Esophagus mucosa (tissue), 1 donor: ENCODE measurements at regions not wholly inside any gene's neighbourhood (a gene's known extent, or its start where the extent isn't known, plus 50 kb on each side); places are given as distances from the start of the nearest gene placed in this dataset.

Experiments
- ATAC-seq: fragments of 200-7000 bp; cut with Tn5 transposase; one replicate; pipeline ENCODE4 v1.9.1; 2020
- donor health status: DM: yes; HTN: yes; CAD: no.

- peak; percentile 11 for ATAC-seq
Measured at GRCh38 chr16:11476676-11477075, 110.0 kb downstream of the LITAF start.

GRCh38 chr16:11478431-11479119 is 108.1 kb downstream of the LITAF start:
- ATAC-seq, result no peak

GRCh38 chr16:11479916-11480315 is 106.8 kb downstream of the LITAF start:
- ATAC-seq, result no peak

- ATAC-seq, result no peak
Measured at GRCh38 chr16:11480634-11481033, 106.1 kb downstream of the LITAF start.

DNA sequence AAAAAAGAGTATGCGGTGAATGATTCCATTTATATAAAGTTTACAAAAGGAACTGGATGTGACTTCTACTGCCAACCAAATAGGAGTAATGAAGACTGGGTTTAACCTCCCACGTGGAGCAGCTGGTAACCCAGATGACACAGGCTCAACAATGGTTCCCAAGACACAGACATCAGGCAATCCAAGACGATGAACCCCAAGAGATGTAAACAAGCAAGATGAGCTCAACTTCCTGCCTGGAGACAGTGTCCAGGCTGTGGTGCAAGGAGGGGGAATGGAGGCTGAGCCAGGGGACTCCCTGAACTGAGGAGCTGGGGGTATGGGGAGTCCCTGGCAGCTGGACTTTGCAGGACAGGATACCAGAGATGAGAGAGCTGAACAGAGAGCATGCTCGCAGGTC is 104.7 kb downstream of the LITAF start:
- no peak for ATAC-seq

DNA sequence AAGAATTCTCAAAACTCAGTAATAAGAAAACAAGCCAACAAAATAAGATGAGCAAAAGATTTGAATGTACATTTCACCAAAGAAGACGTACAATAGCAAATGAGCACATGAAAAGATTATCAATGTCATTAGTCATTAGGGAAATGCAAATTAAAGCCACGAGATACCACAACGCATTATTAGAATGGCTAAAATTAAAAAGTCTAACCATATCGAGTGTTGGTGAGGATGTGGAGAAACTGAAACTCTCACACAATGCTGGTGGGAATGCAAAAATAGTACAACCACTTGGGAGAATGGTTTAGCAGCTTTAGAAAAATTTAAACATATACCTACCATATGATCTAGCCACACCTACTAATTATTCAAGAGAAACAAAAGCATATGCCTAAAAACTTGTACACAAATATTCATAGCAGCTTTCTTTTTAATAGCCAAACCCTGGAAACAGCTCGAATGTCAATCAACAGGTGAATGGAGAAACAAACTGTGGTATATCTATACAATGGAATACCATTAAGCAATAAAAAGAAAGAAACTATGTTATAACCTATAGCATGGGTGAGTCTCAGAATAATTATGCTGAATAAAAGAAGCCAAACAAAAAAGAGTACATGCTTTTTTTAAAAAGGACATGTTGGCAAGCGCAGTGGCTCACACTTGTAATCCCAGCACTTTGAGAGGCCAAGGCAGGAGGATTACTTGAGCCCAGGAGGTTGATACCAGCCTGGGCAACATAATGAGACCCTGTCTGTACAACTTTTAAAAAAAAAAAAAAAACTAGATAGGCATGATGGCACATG is 103.6 kb downstream of the LITAF start:
- no peak for ATAC-seq

DNA sequence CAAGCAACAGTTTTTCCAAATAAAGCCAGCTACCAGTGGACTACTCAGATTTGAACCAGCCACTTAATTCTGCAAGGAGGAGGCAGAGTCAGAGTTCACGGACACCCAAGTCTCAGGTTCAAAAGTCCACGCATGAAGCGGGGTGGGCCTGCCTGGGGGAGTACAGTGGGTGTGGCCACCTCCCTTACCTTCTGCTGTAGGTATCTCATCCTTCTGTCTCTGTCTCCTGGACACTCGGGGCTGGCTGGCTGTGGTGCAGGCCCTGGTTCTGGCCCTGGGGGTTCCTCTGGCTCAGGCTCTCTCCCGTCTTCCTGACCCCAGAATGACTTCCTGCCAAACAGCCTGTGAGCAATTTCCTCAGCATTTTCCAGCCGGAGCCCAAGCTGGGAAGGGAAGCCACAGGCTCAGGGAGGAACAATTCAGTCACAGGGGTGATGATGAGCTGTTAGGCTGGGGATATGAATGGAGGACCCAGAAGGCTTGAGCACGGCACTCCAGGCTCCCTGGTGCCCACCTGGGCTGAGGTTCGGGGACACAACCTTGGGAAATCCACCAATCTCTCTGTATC is 101.9 kb downstream of the LITAF start:
- ATAC-seq, result peak; percentile 16

DNA sequence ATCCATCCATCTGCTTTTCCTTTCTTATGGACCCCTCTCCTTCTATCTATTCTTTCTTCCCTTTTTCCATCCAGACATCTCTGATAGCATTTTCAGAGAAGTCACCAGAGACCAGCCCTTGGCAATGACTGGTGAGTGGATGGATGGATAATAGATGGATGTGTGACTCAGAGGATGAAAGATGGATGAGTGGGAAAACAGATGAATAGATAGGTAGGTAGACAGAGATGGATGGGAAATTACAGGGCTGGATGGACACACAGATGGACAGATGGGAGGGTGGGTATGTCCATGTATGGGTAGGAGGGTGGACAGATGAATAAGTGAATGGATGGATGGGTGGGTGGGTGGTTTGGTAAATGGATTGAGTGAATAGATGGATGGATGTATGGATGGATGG is 101.0 kb downstream of the LITAF start:
- ATAC-seq, result no peak

- ATAC-seq, result no peak
Measured at GRCh38 chr16:11487289-11487688, 99.4 kb downstream of the LITAF start.

DNA sequence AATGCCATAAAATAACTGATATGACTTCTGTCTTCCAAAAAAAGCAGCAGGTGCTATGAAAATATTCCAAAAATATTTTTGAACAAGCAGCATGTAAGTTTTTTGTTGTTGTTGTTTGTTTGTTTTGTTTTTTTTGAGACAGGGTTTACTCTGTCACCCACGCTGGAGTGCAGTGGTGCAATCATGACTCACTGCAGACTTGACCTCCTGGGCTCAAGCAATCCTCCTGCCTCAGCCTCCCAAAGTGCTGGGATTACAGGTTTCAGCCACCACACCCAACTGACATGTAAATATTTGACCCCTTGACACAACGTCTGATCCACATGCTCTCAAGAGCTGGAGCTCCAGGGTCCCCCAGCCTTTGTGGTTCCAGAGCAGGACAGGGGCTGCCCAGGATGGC is 98.4 kb downstream of the LITAF start:
- no peak for ATAC-seq

DNA sequence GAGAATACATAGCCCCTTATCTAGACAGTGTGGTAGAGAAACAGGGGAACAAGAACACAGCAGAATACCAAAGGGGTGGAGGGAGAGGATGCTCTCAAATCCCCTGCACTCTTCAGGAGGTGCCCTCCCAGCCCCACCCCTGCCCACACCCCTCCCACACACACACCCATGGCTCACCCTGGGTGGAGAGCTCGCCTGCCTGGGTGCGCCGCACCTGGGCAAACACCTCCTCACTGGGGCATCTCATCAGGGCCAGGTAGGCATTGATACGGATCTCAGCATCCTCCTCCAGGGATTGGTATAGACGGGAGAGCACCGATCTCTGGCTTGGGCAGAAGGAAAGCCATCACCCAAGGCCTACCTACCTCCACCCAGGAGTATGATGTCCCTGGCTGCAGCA is 95.2 kb downstream of the LITAF start:
- ATAC-seq, result peak; percentile 16

- no peak for ATAC-seq
Measured at GRCh38 chr16:11492808-11493530, 93.8 kb downstream of the LITAF start.

DNA sequence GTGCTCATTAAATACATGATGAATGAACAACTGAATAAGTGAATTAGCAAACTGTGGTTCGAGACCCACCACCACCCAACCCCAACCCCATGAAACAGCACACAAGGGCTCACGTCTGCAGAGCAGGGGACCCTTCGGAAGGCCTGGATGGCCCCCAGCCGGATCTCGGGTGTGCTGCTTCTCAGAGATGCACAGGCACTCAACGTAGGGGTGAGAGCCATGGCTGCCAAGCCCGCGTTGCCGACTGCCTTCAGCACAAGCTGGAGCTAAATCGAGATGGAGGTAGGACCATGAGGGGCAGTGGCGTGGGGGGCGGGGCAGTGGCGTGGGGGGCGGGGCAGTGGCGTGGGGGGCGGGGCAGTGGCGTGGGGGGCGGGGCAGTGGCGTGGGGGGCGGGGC is 93.2 kb downstream of the LITAF start:
- no peak for ATAC-seq

GRCh38 chr16:11494029-11494428 is 92.7 kb downstream of the LITAF start:
- ATAC-seq, result no peak

GRCh38 chr16:11494433-11494832 is 92.3 kb downstream of the LITAF start:
- ATAC-seq, result no peak

- no peak for ATAC-seq
Measured at GRCh38 chr16:11495066-11495407, 91.7 kb downstream of the LITAF start.
